AG09319 (cell line): ENCODE measurements at regions not wholly inside any gene's neighbourhood (a gene's known extent, or its start where the extent isn't known, plus 50 kb on each side); places are given as distances from the start of the nearest gene placed in this dataset.

Experiments
- DNase-seq: peaks from one replicate; pipeline ENCODE4 v3.0.0-alpha.2; 2010; ENCODE audit warnings: low read depth; ENCODE audit errors: extremely low read depth
- TF ChIP-seq, protein P1 (sequence below): IDR thresholded peaks from 2 replicates; pipeline ENCODE4 v1.5.1; 2011; ENCODE audit warnings: low read depth, mild to moderate bottlenecking, inconsistent platforms, low read length, moderate library complexity

DNA sequence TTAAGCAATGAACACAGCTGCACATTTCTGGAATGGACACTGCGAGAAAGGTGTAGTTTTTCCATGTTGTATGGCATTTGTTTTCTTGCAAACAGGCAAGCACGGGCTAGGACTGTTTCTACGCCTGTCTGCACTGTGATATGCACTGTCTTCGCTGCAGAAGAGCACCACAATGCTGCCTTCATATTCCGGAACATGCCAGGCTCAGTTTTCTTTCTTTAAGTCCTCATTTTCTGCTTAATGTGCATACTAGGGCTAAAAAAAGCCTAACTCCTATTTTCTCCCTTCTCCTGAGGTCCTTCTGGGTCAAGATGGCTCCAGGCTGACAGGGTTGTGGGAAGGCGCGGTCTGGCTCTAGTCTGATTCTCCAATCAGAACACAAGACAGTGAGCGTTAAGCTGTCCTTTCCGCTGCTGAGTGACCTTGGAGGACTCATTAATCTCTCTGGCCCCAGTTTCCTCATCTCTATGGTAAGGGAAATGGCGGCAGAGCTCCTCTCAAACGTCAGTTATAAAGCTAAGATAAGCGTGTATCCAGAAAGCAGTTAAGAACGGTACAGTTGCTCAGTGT lies 379.9 kb downstream of the C6orf118 start:
- no peak for DNase-seq
- TF ChIP-seq, protein P1, sequence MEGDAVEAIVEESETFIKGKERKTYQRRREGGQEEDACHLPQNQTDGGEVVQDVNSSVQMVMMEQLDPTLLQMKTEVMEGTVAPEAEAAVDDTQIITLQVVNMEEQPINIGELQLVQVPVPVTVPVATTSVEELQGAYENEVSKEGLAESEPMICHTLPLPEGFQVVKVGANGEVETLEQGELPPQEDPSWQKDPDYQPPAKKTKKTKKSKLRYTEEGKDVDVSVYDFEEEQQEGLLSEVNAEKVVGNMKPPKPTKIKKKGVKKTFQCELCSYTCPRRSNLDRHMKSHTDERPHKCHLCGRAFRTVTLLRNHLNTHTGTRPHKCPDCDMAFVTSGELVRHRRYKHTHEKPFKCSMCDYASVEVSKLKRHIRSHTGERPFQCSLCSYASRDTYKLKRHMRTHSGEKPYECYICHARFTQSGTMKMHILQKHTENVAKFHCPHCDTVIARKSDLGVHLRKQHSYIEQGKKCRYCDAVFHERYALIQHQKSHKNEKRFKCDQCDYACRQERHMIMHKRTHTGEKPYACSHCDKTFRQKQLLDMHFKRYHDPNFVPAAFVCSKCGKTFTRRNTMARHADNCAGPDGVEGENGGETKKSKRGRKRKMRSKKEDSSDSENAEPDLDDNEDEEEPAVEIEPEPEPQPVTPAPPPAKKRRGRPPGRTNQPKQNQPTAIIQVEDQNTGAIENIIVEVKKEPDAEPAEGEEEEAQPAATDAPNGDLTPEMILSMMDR: no peak

DNA sequence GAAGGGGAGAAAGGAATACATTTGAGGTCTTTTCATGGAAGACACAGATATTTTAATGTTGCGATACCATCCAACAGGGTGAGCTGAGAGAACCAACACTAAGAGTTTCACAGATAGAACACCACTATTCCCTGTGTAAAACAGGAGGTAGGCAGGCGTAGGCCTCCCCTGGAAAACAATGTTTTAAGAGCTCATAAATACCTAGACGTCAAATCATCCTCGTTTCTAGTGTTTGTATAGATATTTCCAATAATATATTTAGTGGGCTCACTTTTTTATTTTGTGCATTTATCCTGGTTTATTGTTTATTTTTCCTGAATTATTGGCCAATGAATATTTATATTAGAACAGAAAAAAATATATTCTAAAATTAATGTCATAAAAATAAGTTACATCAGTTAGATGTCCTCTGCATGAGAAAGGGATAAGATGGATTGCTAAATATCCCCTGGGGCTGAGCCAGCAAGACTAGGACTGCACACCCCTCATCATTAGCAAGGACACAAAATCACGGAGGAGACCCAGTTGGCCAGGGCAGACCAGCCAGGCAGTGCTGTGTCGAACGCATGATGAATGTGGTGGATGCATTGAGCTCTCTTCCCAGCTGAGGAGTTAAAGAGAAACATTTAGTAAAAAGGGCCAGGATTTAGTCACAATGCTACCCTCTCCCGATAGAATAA lies 380.5 kb downstream of the C6orf118 start:
- no peak for DNase-seq
- TF ChIP-seq, protein P1: no peak

DNA sequence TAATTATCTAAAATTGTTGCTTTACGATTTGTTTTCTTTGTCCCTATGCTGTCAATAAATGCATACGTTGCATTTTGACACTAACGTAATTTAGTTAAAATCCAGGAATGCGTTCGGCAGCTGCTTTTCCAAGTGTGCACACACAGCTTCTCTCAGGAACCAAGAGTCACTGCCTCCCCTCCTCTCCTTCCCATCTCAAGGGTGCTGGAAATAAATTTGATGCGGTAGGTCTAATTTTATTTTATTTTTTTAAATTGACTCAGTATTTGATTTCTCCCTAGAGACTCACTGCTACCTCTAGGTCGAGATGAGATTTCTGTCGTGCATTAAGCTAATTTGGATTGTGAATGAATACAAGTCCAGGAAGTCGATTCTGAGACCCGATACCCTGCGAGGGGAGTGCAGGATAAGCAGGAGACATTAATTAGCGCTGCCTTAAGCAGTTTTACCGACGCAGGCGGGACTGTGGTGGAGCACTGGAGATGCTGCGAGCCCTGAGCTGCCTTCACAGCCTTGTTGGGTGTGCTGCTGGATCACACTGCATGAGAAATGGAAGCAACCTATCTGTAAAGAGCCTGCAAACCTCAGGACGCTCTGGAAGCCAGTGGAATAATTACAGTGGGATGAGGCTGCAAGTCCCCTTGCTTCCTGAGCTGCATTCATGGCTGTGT lies 381.2 kb downstream of the C6orf118 start:
- no peak for DNase-seq
- TF ChIP-seq, protein P1: no peak

DNA sequence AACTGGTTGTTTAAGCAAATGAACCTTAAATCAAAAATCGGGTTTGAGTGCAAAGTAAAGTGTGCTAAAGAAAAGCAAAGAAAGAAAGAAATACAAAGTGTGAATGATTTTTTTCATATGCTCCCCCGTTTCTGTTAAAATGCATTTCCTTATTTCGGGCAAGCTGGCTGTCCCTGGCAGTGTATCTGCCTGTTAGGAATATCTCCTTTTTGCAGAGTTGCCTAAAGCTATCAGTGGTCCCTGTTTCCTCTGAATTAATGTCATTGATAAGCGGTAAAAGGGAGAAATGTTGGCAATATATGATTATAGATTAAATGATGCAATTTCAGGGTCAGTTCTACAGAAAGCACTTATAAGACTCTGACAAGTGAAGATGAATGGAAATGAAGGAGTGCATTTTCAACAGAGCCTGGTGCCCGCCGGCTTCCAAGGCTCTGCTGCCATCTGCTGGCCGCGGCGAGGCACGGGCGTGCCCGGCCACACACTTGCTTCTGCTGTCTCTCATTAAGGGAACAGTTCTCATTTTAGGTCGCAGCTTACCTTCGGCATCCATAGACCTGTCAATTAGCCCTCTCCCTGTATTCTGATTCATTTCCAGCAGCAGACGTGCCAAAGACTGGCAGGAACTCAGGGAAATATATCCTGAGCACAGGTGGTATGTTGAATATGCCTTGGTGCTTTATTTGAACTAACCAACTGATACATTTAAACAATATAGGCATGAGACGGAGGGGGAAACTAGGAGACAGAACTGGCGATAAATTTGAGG lies 381.9 kb downstream of the C6orf118 start:
- TF ChIP-seq, protein P1: peak; percentile 99
- peak; percentile 3 for DNase-seq

DNA sequence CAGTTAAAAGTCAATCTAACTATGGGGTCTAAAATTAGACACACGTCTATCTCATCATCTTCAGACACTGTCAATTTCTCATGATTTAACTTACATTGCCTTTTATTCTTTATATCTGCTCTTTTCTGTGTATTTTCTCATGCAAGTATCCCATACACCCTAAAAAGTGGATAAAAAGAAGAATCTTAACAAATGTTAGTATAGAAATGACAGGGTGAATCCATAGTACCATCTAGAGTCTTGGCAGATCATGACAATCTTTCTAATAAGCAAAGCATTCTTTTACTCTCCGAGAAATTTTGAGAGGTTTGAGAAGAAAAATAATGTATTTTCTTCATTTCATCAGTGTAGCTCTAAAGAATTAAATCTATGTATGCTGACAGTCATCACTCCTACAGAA lies 382.7 kb downstream of the C6orf118 start:
- TF ChIP-seq, protein P1: no peak
- no peak for DNase-seq

DNA sequence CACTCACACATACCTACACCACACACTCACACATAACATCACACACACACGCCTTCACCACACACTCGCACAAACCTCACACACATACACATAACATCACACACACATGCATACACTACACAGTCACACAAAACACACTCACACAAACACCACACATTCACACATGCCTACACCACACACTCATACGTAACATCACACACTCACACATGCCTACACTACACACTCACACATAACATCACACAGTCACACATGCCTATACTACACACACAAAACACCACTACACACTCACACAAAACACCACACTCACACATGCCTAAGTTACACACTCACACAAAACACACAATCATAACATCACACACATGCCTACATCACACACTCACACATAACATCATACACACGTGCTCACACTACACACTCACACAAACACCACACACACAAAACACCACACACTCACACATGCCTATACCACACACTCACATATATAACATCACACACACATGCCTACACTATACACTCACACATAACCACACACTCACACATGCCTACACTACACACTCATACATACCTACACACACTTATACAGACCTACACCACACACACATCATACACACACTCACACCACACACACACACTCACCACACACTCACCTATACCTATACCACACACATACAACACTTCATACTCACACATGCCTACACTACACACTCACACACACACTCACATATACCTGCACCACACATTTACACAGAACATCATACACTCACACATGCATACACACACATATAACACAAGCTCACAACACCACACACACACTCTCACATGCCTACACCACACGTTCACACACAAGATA lies 383.5 kb downstream of the C6orf118 start:
- TF ChIP-seq, protein P1: no peak
- no peak for DNase-seq
